Neuronal stem cell (in vitro differentiated cells): ENCODE measurements at regions not wholly inside any gene's neighbourhood (a gene's known extent, or its start where the extent isn't known, plus 50 kb on each side); places are given as distances from the start of the nearest gene placed in this dataset.

Experiments
- DNase-seq: peaks from one replicate; pipeline ENCODE4 v3.0.0-alpha.2; 2013; ENCODE audit warnings: low spot score
- H2AFZ ChIP-seq: one replicate; pipeline ENCODE4 v1.6.1; 2013; ENCODE audit warnings: mild to moderate bottlenecking, low read length, inconsistent platforms
- H2AK5ac ChIP-seq: 2 replicates; pipeline ENCODE4 v1.6.1; 2013; ENCODE audit warnings: low read depth, mild to moderate bottlenecking, inconsistent platforms, low read length, moderate library complexity, mixed read lengths
- H2BK120ac ChIP-seq: 2 replicates; pipeline ENCODE4 v1.6.1; 2013; ENCODE audit warnings: low read depth, mild to moderate bottlenecking, inconsistent platforms, low read length, moderate library complexity, mixed read lengths
- H2BK12ac ChIP-seq: one replicate; pipeline ENCODE4 v1.6.1; 2013; ENCODE audit warnings: low read length, inconsistent platforms
- H2BK15ac ChIP-seq: 2 replicates; pipeline ENCODE4 v1.6.1; 2013; ENCODE audit warnings: mild to moderate bottlenecking, low read length, inconsistent platforms, mixed read lengths
- H2BK5ac ChIP-seq: one replicate; pipeline ENCODE4 v1.6.1; 2013; ENCODE audit warnings: inconsistent platforms, mild to moderate bottlenecking, low read length, moderate library complexity
- H3K14ac ChIP-seq: one replicate; pipeline ENCODE4 v1.6.1; 2013; ENCODE audit warnings: low read length, inconsistent platforms
- H3K18ac ChIP-seq: 2 replicates; pipeline ENCODE4 v1.6.1; 2013; ENCODE audit warnings: low read length, inconsistent platforms
- H3K23ac ChIP-seq: 2 replicates; pipeline ENCODE4 v1.6.1; 2013; ENCODE audit warnings: low read depth, mild to moderate bottlenecking, mixed read lengths, low read length, inconsistent platforms; ENCODE audit not compliant: poor library complexity
- H3K27ac ChIP-seq: replicated peaks from 3 replicates; pipeline ENCODE4 v1.5.1; 2013; ENCODE audit warnings: low read length, inconsistent platforms
- H3K27me3 ChIP-seq, 3 experiments: 2 replicates each; pipeline ENCODE4 v1.6.1; 2013; ENCODE audit warnings: low read length in 3 of 3, mild to moderate bottlenecking in 2 of 3, inconsistent platforms in 1 of 3, low read depth in 1 of 3, mixed read lengths in 1 of 3, moderate library complexity in 1 of 3; ENCODE audit not compliant: control insufficient read depth in 3 of 3, insufficient read depth in 3 of 3
- H3K36me3 ChIP-seq, 2 donors: replicated peaks in 1 of 2; 2 replicates each; pipeline ENCODE4 v1.6.1; 2013; ENCODE audit warnings: low read length in 2 of 2; ENCODE audit not compliant: control insufficient read depth in 2 of 2, insufficient read depth in 2 of 2
- H3K4ac ChIP-seq: 2 replicates; pipeline ENCODE4 v1.6.1; 2013; ENCODE audit warnings: inconsistent platforms, mild to moderate bottlenecking, low read length, moderate library complexity
- H3K4me1 ChIP-seq, 2 donors: 1 replicate in 1 of 2; 2 replicates in 1 of 2; pipeline ENCODE4 v1.6.1; 2013; ENCODE audit warnings: low read length in 2 of 2, low read depth in 1 of 2; ENCODE audit not compliant: control insufficient read depth in 2 of 2, insufficient read depth in 1 of 2
- H3K4me2 ChIP-seq: one replicate; pipeline ENCODE4 v1.6.1; 2013; ENCODE audit warnings: mild to moderate bottlenecking, low read length, inconsistent platforms; ENCODE audit not compliant: insufficient read depth, poor library complexity, severe bottlenecking
- H3K4me3 ChIP-seq, 2 donors: 2 replicates each; pipeline ENCODE4 v1.5.1; 2013; ENCODE audit warnings: low read length in 2 of 2, mild to moderate bottlenecking in 2 of 2, inconsistent platforms in 1 of 2, moderate library complexity in 1 of 2
- H3K79me1 ChIP-seq: one replicate; pipeline ENCODE4 v1.6.1; 2013; ENCODE audit warnings: low read depth, mild to moderate bottlenecking, inconsistent platforms, low read length, moderate library complexity
- H3K9ac ChIP-seq: one replicate; pipeline ENCODE4 v1.6.1; 2013; ENCODE audit warnings: mild to moderate bottlenecking, low read depth, low read length, inconsistent platforms; ENCODE audit not compliant: poor library complexity
- H3K9me3 ChIP-seq, 2 donors: replicated peaks in 1 of 2; 2 replicates each; pipeline versions ENCODE3 to v1.6.1; 2013; ENCODE audit warnings: low read length in 2 of 2, mild to moderate bottlenecking in 2 of 2, inconsistent platforms in 1 of 2, low read depth in 1 of 2, mixed read lengths in 1 of 2, moderate library complexity in 1 of 2; ENCODE audit not compliant: control insufficient read depth in 2 of 2, insufficient read depth in 1 of 2
- H4K8ac ChIP-seq: one replicate; pipeline ENCODE4 v1.6.1; 2013; ENCODE audit warnings: low read depth, mild to moderate bottlenecking, inconsistent platforms, low read length, moderate library complexity
- H4K91ac ChIP-seq: one replicate; pipeline ENCODE4 v1.6.1; 2013; ENCODE audit warnings: low read length, low read depth, mild to moderate bottlenecking, inconsistent platforms; ENCODE audit not compliant: poor library complexity
- WGBS, 2 donors: extraction: QIAGEN DNeasy Blood & Tissue Kit; methylation state at CpG; one replicate each; pipeline ENCODE4 v1.1.7; 2013; ENCODE audit warnings: missing lambda C conversion rate in 2 of 2, mixed read lengths in 1 of 2; ENCODE audit not compliant: insufficient read length in 2 of 2, insufficient replicate concordance in 1 of 2; ENCODE audit errors: extremely low coverage in 2 of 2; 5-methylcytosine and 5-hydroxymethylcytosine counted together

DNA sequence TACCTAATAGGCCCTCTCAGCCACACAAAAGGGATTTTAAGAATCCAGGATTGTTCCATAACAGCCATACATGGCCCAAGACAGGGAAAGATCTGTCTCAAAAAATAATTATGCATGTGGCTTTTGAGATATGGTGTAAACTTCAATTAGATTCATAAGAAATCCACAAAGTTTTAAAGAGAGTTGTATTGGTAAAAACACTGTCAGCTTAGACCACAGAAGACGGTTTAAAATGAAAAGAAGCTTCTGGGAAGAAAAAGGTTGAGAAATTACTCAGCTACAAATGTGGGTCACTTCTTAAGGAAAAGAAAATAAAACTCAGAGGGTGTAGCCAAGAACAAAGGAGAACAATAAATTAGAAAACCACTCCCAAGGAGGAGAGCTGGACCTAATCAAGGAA, 191.4 kb downstream of the KIF26A start:
- H3K9me3 ChIP-seq = peaks cover 0 to 9% of the 10 kb centered on the region in 2 donors
- no peak overlapping the region for H3K27ac ChIP-seq
- H2AFZ ChIP-seq = no peak overlapping the region
- H3K36me3 ChIP-seq = no peaks in the 10 kb centered on the region
- H3K27me3 ChIP-seq = peaks cover 0 to 15% (median 0%) of the 10 kb centered on the region in 3 experiments
- DNase-seq = no peak
- H3K79me1 ChIP-seq = peaks cover 2% of the 10 kb centered on the region
- no peak overlapping the region for H3K9ac ChIP-seq
- no peak overlapping the region for H2BK12ac ChIP-seq
- no peak overlapping the region for H2AK5ac ChIP-seq
- H3K4me2 ChIP-seq = no peak overlapping the region
- no peak overlapping the region for H4K91ac ChIP-seq
- no peak overlapping the region for H2BK15ac ChIP-seq
- no peak overlapping the region for H3K23ac ChIP-seq
- H3K4ac ChIP-seq = no peak overlapping the region
- no peak overlapping the region for H3K4me3 ChIP-seq
- no peaks in the 10 kb centered on the region for H3K4me1 ChIP-seq
- no peak overlapping the region for H3K14ac ChIP-seq
- no peak overlapping the region for H3K18ac ChIP-seq
- WGBS, 2 donors = no CpG with 5 or more reads among the region's 1 CpG
- H2BK5ac ChIP-seq = no peak overlapping the region
- H2BK120ac ChIP-seq = no peak overlapping the region
- H4K8ac ChIP-seq = no peak overlapping the region

GRCh38 chr14:104331871-104332605, 193.7 kb downstream of the KIF26A start:
- Histone ChIP-seq H4K8ac (peak overlapping the region; percentile 48), H3K4me3 (peak overlapping the region in 1 of 2 donors; percentile 8), H3K18ac (peak overlapping the region; percentile 55), H2AFZ (no peak overlapping the region), H3K4ac (no peak overlapping the region), H3K27me3 (peaks cover 0 to 22% (median 0%) of the 10 kb centered on the region in 3 experiments), H3K4me2 (no peak overlapping the region), H3K14ac (peak overlapping the region; percentile 14), H3K23ac (peak overlapping the region; percentile 67), H3K9ac (no peak overlapping the region), H2BK15ac (peak overlapping the region; percentile 68), H3K36me3 (no peaks in the 10 kb centered on the region), H3K4me1 (no peaks in the 10 kb centered on the region), H2AK5ac (peak overlapping the region; percentile 66), H2BK5ac (peak overlapping the region; percentile 63), H3K9me3 (peaks cover 0 to 9% of the 10 kb centered on the region in 2 donors), H2BK120ac (no peak overlapping the region), H4K91ac (no peak overlapping the region), H3K79me1 (no peaks in the 10 kb centered on the region), H2BK12ac (peak overlapping the region; percentile 34), H3K27ac (no peak overlapping the region)
- WGBS, 2 donors = no CpG with 5 or more reads among the region's 20 CpGs
- no peak for DNase-seq

GRCh38 chr14:104332634-104333270, 194.4 kb downstream of the KIF26A start:
- Histone ChIP-seq H3K23ac (no peak overlapping the region), H2AFZ (no peak overlapping the region), H2BK5ac (peak overlapping the region; percentile 63), H2BK120ac (no peak overlapping the region), H3K4me1 (no peaks in the 10 kb centered on the region), H4K91ac (peak overlapping the region; percentile 19), H2AK5ac (peak overlapping the region; percentile 66), H2BK15ac (peak overlapping the region; percentile 54), H3K9me3 (peaks cover 0 to 9% of the 10 kb centered on the region in 2 donors), H4K8ac (no peak overlapping the region), H3K14ac (peak overlapping the region; percentile 40), H3K4me3 (no peak overlapping the region), H3K27me3 (peaks cover 0 to 22% (median 0%) of the 10 kb centered on the region in 3 experiments), H3K4me2 (no peak overlapping the region), H3K18ac (peak overlapping the region; percentile 55), H3K36me3 (no peaks in the 10 kb centered on the region), H2BK12ac (no peak overlapping the region), H3K79me1 (no peaks in the 10 kb centered on the region), H3K9ac (peak overlapping the region; percentile 55), H3K27ac (no peak overlapping the region), H3K4ac (no peak overlapping the region)
- no peak for DNase-seq
- no CpG with 5 or more reads among the region's 15 CpGs for WGBS, 2 donors
